ENCODE measurements at regions not wholly inside any gene's neighbourhood (a gene's known extent, or its start where the extent isn't known, plus 50 kb on each side); places are given as distances from the start of the nearest gene placed in this dataset.

DNA sequence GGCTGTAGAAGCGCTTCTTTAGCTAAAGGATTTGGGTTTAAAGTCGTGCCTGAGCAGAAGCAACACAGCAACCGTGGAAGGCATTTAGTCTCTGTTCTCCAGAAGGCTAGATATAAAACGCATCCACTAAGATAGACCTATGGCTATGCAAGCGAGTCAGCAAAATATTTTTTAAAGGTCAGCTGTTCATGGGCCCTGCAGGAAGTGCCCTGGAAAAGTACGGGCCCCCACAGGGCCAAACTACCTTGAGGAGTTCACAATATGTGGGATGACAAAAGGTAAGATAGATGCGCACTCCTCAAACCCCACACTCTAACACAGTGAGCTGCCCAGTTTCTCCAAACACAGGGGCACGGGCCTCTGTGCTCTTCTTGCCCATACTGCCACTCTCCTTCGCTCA is 261.6 kb downstream of the VPS13C start:
- no peak for DNase-seq

DNA sequence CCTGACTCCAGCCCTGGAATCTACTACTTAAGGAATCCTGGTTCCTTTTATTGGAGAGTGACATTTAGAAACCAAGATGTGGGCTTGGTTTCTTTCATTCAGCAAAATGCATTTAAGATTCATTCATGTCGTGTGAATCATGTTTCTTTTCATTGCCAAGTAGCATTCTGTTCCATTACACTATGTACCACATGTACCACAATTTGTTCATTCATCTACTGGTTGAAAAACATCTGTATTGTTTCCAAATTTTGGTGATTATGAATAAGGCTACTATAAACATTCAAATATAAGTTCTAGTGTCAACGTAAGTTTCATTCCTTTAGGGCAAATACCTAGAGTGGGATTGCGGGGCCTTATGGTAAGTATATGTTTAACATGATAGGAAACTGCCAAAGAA is 264.2 kb downstream of the VPS13C start:
- no peak for DNase-seq

DNA sequence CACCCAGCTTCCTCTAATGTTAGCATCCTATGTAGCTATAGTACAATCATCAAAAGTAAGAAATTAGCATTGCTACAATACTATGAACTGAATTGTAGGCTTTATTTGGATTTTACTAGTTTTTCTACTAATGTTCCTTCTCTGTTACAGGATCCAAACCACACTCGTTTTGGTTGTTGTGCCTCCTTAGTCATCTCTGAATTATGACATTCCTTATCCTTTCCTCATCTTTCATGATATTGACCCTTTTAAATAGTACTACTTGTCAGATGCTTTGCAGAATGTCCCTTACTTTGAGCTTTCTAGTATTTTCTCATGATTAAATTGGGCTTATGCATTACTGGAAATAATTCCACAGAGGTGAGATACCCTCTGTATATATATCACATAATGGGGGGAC is 265.4 kb downstream of the VPS13C start:
- DNase-seq = no peak

DNA sequence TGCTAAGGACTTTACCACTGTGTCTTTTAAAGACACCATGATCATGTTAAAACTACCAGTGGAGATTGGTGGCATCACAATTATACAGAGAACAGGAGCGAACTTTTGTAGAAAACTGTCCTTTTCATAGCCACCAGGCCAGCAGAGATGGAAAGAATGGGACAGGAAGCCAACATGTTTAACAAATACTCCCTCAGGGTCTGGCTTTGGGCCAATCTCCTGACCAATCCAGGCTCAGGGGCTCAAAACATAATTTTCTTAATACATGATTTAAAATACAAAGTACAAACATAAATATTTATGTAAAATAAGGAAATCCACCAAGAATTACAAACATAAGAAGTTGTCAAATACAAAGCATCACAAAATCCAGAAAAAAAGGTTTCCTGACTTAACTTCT is 266.0 kb downstream of the VPS13C start:
- no peak for DNase-seq

DNA sequence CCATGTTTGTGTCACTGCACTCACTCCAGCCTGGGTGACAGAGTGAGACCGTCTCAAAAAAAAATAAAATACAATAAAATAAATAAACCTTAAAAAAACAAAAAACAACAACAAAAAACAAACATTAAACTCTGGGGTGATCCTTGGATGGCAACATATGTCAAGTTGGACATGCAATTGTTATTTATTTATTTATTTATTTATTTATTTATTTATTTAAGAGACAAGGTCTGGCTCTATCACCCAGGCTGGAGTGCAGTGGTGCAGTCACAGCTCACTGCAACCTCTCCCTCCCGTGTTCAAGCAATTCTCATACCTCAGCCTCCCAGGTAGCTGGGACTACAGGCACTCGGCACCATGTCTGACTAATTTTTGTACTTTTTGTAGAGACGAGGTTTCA is 275.5 kb downstream of the VPS13C start:
- no peak for DNase-seq

DNA sequence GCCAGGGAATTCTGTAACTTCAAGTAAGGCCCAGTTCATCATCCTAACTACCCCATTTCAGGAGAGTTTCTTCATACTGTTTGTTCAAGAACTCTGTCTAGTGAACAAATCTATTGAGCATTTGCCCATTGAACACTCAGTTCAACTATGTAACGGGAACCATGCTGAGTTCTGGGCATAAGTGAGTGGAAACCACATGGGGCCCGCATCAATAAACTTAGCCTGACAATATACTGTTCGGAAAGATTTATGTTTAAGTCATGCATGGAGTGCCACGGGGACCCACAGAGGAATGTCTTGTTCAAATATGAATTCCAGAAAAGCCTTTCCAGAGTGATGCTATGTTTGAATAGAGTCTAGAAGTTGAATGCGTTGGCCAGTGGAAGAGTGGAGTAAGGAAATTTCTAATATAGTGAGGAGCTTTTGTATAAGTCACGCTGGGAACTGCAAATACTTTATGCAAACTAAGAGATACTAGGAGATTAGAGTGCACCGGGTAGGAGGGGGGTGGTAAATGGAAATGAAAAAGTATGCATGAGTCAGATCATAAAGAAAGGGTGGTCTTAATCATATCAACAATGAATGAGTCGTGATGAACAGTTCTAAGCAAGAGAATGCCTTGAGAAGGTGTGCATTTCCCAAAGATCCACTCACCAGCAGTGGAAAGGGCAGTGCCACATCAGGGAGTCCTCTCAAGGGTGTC is 279.8 kb downstream of the VPS13C start:
- no peak for DNase-seq

DNA sequence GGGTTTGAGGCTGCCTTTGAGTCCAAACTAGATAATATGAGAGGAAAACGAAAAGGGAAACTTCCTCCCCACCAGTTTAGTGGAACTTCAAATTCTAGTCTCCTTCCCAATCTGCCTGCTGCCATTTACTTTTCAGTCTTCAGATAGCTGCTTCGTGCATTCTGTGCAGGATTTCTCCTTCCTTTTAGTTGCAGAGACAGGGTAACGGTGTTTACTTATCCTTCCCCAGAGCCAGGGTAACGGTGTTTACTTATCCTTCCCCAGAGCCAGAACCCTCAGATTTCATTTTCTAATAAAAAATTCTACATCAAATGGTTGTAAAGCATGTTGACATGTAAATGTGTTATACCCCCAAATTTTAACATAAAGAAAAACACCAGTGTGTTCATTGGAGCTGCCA is 282.6 kb downstream of the VPS13C start:
- DNase-seq = no peak

DNA sequence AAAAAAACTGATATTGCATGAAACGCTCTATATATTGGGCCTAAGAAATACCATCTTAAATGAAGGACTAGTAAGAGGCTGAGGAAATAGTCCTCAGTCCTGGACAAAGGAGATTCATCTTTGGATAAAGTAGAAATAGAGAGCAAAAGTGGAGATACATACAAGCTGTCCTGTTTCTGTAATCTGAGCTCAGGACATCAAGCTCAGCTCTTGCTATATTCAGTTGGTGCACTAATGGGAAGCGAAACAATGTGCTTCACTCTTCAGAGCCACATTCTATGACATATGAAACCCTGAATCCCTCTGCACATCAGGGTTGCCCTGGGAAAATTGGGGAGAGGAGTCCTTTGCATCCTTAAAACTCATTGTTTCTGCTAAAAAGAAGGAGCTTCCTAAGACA is 290.7 kb downstream of the VPS13C start:
- DNase-seq = no peak

DNA sequence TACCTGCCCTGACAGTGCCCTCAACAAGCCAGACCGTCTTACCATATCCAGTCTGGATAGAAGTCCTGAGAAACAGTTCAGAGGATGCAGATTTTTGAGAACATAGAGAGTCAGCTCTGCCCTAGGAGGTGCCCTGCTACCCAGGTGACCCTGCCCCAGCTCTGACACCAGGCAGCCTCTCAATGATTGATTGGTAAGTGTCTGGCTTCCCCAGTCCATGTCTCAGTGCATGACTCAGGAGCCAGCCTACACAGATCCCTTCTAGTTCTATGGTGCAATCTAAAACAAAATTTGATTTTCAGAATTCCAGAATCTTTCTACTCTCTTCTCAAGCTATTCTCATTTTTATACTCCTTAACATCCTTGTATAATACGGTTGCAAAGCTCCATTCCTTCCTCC is 292.1 kb downstream of the VPS13C start:
- DNase-seq = no peak

DNA sequence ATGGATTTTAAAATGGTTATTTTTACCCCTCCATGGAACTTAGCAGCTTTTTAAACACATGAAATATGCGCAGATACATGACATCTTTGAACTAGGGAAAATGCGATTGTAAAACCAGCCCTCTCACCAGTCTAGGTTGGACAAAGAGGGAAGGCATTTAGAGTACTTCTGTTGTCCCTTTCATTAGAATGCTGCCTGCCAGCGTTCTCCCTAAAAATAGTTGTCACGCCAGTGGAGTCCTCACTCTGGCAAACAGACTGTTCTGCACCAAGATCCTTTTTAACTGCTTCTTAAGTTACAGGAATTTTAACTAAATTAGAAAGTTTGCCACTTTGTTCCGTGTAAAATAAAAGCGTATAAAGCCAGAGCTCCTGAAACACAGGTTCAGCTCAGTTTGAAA is 295.3 kb downstream of the VPS13C start:
- no peak for DNase-seq

DNA sequence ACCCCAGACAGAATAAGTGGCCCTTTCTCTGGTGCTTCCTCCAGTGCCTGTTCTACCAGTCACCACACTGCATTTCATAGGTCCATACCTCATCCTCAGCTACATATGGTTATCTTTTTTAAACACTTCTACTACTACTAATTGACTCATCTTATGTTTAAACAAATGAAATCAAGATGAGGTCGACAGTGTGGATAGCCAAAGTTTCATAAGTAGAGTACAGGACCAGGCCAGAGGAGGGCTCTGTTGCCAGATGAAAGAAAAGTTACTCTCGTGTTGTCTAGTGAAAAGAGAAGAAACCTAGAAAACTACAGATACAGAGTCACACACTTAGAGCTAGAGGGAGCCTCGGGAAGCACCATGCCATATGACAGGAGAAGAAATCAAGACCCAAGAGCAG is 296.1 kb downstream of the VPS13C start:
- DNase-seq = no peak

DNA sequence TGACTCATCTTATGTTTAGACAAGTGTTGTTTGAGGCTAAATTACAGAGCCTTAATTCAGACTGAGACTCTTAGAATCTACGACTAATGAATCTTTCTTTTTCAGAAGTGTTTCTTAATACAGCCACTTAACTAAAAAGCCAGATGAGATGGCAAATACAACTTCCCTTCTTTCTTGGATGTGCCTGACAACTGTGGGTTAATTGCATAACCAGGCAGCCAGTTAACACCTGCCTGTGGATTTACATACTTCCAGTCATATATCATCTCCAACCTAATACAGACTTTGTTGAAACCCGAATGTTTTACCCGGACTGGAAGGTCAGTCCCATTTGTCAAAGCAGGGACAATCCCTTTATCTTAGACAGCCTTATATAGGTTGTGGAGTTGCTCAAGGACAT is 297.6 kb downstream of the VPS13C start:
- DNase-seq = no peak

DNA sequence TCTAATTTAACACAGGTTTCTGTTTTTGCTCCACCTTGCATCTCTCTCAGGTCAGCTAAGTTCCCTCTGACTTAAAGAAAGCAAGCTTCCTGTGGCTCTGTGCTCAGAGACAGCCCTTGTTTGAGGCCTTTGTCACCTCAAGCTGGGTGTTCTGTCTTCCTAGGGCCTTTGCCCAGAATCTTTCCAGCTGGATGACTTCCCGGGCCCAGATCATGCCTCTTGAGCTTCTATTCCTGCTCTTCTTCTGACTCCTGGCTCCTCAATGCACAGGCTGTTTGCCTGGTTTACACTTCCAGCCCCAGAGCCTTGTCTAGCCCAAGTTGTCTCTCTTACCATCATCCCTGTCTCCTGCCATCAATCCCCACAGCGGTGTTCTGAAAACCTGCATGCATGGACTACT is 300.6 kb downstream of the VPS13C start:
- DNase-seq = no peak

DNA sequence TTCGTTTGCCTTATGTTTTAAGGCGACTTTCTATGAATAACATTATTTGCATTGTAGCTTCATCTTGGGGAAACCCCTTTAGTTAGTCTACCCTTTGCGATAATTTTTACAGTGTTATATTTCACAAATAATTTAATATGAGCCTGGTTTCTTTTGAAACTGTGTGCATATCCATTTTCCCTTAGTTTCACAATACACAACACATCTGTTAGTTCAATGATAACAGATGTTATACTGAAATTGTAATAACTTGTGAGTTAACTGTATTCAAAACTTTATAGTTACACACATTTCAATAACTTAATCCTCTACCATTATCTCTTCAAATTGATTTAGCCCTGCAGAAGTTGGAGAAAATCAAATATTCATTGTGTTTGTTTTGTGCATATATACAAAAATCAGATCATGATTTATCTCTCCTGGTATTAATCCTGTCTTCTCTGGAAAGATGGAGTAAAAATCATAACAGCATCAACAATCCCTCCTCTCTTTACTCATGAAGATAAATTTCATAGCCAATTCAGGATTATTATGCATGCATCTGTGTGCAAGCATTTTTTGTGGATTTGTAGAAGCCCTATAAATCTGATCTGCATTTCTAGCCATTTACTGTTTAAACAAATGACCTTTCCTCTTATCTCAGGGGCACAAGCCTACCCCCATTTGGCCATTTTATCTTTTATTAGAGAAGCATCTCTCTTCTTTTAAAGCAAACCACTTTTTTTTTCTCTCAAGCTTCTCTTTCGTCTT is 304.0 kb downstream of the VPS13C start:
- DNase-seq = no peak

DNA sequence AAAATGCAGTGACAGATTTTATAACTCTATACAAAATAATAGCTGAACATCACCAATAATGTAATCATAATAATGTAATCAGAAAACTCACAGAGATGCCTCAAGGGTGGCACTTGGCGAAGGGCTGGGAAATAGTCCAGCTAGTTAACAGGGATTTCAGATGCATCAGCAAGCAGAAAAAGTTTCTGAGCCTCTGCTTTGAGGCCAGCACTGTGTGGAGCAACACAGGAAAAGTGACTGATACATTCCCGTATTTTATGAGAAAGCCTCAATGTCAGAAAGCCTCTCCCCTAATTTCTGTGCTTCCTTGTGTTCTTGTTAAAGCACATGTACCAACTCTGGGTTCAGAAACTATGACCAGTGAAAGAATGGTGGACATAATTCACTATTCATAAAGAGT is 304.8 kb downstream of the VPS13C start:
- no peak for DNase-seq

DNA sequence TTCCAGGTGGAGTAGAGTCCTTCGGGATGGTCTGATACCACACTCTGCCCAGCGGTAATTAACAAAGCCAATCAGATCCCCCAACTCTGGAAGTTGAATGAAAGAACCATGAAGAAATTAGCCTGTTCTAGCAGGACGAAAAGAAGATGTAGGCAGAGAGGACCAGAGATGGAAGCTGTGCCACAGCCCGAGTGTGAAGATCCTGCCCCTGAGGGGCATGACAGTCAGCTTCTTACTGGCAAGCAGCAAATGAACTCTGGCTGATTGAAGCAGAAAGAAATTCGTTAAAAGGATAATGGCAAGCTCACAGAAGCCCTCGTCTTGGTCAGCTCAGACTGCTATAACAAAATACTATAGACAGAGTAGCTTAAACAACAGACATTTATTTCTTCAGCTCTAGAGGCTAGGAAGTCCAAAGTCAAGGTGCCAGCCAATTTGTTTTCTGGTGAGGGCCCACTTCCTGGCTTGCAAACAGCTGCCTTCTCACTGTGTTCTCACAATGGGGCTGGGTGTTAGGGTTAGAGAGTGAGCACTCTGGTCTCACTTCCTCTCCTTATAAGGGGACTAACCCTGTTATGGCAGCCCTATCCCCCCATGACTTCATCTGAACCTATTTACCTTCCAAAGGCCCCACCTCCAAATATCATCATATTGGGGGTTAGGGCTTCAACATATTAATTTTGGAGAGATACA is 307.1 kb downstream of the VPS13C start:
- DNase-seq = no peak

DNA sequence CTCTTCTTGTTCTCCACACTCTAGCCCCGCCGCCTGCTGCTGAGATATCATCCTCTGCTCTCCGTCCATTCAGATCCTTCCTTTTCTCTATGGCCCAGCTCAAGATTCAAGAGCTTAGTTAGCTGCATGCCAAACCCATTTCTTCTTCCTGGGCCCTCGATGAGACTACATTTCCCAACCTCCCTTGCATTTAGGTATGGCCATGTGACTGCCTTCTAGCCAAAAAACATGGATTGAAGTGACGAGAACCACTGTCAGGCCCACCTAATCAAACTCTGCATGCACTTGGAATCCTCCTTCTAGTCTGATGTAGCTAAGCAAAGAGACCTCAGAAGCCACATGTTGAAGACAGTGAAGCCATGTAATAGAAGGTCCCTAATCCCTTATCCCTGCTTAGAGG is 308.2 kb downstream of the VPS13C start:
- no peak for DNase-seq

DNA sequence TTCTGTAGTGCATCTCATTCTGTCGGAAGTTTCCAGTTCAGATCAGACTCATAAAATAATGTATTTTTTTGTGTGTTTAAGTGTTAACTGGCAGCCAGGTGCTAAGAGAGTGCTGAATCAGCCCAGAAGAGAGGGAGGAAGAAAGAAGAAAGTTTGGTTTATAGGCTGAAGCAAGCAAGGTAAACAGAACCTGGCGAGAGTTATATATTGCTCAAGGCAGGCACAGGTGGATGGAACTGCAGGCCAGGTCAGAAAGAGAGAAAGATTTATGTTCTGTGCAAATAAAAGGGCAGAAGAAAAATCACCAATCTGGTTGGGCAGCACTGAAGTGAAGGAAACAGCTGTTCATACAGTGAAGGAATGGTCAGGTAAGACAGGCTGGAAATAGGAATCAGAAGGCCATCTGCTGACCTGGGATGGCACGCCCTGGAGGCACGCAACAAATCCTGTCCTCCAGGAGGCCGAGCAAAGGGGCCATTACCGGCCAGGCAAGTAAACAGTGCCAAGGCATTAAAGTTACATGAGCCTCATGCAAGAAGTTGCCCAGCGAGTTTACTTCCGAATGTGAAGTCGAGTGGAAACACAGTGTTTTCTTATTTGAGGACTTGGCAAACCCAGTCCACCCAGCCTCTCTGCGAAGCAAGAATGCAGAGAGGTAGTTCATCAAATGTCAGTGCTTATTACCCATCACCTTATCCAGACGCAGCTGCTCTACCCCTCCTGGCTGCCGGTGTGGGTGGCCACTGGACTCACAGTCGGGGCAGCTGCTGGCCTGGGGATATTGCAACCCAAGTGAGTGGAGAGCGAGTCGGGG is 309.8 kb downstream of the VPS13C start:
- no peak for DNase-seq

DNA sequence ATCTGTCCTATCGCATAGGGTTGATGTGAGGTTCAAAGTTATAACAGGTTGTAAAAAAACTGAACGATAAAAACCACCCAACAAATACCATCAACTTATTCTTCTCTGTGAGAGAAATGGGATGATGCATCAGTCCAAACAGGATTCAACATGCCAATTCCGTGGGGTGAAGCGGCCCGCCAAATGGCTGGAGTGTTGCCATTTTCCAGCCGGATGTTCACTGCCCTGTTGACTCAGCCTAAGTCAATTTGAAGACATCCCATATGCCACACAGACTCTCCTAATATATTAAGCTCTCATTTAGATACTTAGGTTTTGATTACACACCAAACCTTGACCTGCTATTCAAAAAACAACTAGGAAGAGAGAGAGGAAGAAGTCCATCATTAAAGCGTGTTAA is 311.1 kb downstream of the VPS13C start:
- no peak for DNase-seq

DNA sequence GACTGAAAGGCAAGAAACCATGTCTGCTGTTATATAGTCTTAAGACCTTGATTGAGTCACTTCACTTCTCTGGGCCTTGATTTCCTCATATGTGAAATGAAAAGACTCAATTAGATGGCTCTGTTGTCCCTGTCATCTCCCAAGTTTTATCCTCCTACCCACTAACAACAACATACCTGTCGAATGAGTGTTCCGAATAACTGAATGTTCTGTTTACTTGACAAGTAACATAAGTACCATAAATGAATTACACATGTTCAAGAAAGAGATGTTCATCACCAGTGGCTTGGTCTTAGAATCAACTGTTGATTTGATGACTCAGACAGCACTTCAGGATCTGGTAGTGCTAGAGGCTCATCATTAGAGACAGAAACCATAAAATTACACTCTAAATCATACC is 311.7 kb downstream of the VPS13C start:
- DNase-seq = no peak

DNA sequence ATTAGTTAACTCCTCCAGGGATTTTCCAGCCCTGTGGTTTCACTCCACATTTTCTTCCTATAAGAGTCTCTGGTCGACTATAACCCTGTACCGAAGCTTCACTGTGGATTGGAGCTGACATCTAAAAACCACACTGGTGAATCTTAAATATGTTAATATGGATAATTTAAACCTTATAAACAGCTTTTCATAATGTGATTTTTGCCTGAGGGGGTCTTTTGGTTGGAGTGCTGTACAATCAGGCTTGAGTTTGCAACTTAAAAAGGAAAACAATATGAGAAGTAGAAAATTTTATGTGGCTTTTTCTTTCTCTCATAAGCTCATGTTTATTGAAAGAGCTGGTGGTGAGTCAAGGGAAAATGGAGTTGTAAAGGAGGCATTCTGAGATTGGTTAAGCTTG is 313.7 kb downstream of the VPS13C start:
- DNase-seq = no peak

DNA sequence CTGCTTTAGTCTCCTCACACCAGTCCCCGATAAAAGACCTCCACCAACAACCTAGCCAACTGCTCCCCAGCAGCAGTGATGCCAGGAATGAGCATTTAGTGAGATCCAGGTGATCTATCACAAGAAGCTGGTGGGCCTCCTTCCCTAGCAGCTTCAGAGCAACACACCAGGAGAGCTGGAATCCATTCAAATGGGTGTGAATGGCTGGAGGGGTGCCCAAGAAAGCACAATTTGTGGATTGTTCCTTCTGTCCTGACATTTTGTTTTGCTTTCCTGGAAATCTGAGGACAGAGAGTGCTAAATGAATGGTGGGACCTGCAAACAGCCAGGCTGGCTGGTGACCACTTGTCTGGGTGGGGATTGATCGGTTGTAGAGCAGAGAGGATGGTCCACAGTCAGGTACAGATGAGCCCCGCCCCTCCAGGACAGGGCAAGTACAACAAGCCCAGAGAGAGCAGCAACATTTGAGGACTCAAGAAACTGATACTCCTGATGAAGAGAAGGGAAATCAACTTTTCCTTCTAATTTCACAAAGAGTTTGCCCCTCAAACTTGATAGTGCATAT is 316.8 kb downstream of the VPS13C start:
- DNase-seq = no peak

DNA sequence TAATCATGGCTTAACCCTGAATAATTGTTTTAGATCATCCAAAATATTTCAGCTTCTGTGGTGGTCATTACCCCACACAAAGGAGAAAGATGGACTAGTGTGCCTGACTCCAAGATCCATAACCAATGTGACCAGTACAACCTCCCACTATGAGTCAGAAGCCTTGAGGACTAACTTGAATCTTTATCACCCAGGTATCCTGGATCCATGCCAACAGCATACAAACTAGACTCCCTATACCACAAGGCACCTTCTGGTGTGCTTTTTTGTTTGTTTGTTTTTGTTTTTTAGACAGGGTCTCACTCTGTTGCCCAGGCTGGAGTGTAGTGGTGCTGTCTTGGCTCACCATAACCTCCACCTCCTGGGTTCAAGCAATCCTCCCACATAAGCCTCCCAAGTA is 317.7 kb downstream of the VPS13C start:
- no peak for DNase-seq

Measured in NCI-H2171 (cell line).